HEK293 (cell line): ENCODE measurements at regions not wholly inside any gene's neighbourhood (a gene's known extent, or its start where the extent isn't known, plus 50 kb on each side); places are given as distances from the start of the nearest gene placed in this dataset.

Source experiments
- CTCF ChIA-PET: fragments of 350-600 bp; formaldehyde crosslinking; extraction: SDS; loops from one replicate; lab custom pipeline; 2021; ENCODE audit warnings: antibody characterized with exemption; lab: Yijun Ruan, JAX
- POLR2A ChIA-PET: fragments of 300-600 bp; formaldehyde crosslinking; extraction: SDS; loops from one replicate; lab custom pipeline; 2020; ENCODE audit warnings: antibody characterized with exemption, inconsistent platforms; lab: Yijun Ruan, JAX
- H3K27ac ChIP-seq: fragments of 200-500 bp; sonication (Bioruptor generic); 2 replicates; pipeline ENCODE4 v1.5.1; 2014; ENCODE audit warnings: low read depth, low read length, control low read depth, inconsistent platforms; ENCODE audit errors: extremely low read depth
- H3K36me3 ChIP-seq, 2 experiments: fragments of 200-500 bp in 1 of 2; sonication (Bioruptor generic) in 1 of 2; 1 replicate in 1 of 2; 2 replicates in 1 of 2; pipeline ENCODE4 v1.5.1; 2014 to 2017; ENCODE audit warnings: inconsistent platforms in 2 of 2, low read length in 2 of 2; ENCODE audit not compliant: control insufficient read depth in 2 of 2, insufficient read depth in 1 of 2
- H3K4me1 ChIP-seq: fragments of 200-500 bp; sonication (Bioruptor generic); 2 replicates; pipeline ENCODE4 v1.5.1; 2014; ENCODE audit warnings: mild to moderate bottlenecking, low read length, inconsistent platforms; ENCODE audit not compliant: control insufficient read depth, insufficient read depth
- H3K4me3 ChIP-seq: 2 replicates; pipeline ENCODE4 v1.5.1; 2011; ENCODE audit warnings: low read depth, mild to moderate bottlenecking, control low read depth, low read length, moderate library complexity
- H3K9me3 ChIP-seq: fragments of 200-500 bp; sonication (Bioruptor generic); 2 replicates; pipeline ENCODE4 v1.5.1; 2014; ENCODE audit warnings: low read depth, low read length, inconsistent platforms; ENCODE audit not compliant: control insufficient read depth, insufficient read depth
- FEZF1 ChIP-seq: fragments of 450-650 bp; formaldehyde crosslinking; IDR thresholded peaks from 2 replicates; pipeline ENCODE4 v1.5.1; 2016; ENCODE audit warnings: missing biosample characterization, missing genetic modification characterization
- GLI4 ChIP-seq: fragments of 450-650 bp; formaldehyde crosslinking; IDR thresholded peaks from 2 replicates; pipeline ENCODE4 v1.5.1; 2016; ENCODE audit warnings: missing biosample characterization, missing genetic modification characterization
- GLIS1 ChIP-seq: fragments of 450-650 bp; formaldehyde crosslinking; IDR thresholded peaks from 2 replicates; pipeline ENCODE4 v1.5.1; 2016; ENCODE audit warnings: missing biosample characterization, missing genetic modification characterization
- KLF1 ChIP-seq: fragments of 450-650 bp; formaldehyde crosslinking; IDR thresholded peaks from 2 replicates; pipeline ENCODE4 v1.5.1; 2016; ENCODE audit warnings: missing biosample characterization, missing genetic modification characterization
- KLF7 ChIP-seq: fragments of 450-650 bp; formaldehyde crosslinking; IDR thresholded peaks from 2 replicates; pipeline ENCODE4 v1.5.1; 2016; ENCODE audit warnings: missing biosample characterization, missing genetic modification characterization, borderline replicate concordance
- OVOL3 ChIP-seq: fragments of 450-650 bp; formaldehyde crosslinking; IDR thresholded peaks from 2 replicates; pipeline ENCODE4 v1.5.1; 2016; ENCODE audit warnings: missing biosample characterization, missing genetic modification characterization
- ZBTB20 ChIP-seq: fragments of 450-650 bp; formaldehyde crosslinking; IDR thresholded peaks from 2 replicates; pipeline ENCODE4 v1.5.1; 2016; ENCODE audit warnings: missing biosample characterization, missing genetic modification characterization
- ZFP3 ChIP-seq: fragments of 450-650 bp; formaldehyde crosslinking; IDR thresholded peaks from 2 replicates; pipeline ENCODE4 v1.5.1; 2016; ENCODE audit warnings: low read depth, missing biosample characterization, missing genetic modification characterization
- ZNF112 ChIP-seq: fragments of 450-650 bp; formaldehyde crosslinking; IDR thresholded peaks from 2 replicates; pipeline ENCODE4 v1.5.0; 2017; ENCODE audit warnings: missing biosample characterization, missing genetic modification characterization
- ZNF140 ChIP-seq: fragments of 450-650 bp; formaldehyde crosslinking; IDR thresholded peaks from 2 replicates; pipeline ENCODE4 v1.5.1; 2016; ENCODE audit warnings: missing biosample characterization, missing genetic modification characterization
- ZNF155 ChIP-seq: fragments of 450-650 bp; formaldehyde crosslinking; IDR thresholded peaks from 2 replicates; pipeline ENCODE4 v1.5.1; 2016; ENCODE audit warnings: missing biosample characterization, missing genetic modification characterization
- ZNF16 ChIP-seq: fragments of 450-650 bp; formaldehyde crosslinking; IDR thresholded peaks from 2 replicates; pipeline ENCODE4 v1.5.1; 2016; ENCODE audit warnings: low read depth, missing biosample characterization, missing genetic modification characterization
- ZNF174 ChIP-seq: fragments of 450-650 bp; formaldehyde crosslinking; IDR thresholded peaks from 2 replicates; pipeline ENCODE4 v1.5.0; 2017; ENCODE audit warnings: missing biosample characterization, mild to moderate bottlenecking, missing genetic modification characterization
- ZNF221 ChIP-seq: fragments of 450-650 bp; formaldehyde crosslinking; IDR thresholded peaks from 2 replicates; pipeline ENCODE4 v1.5.1; 2017; ENCODE audit warnings: missing biosample characterization, missing genetic modification characterization, borderline replicate concordance
- ZNF239 ChIP-seq: fragments of 450-650 bp; formaldehyde crosslinking; IDR thresholded peaks from 2 replicates; pipeline ENCODE4 v1.5.1; 2016; ENCODE audit warnings: missing biosample characterization, missing genetic modification characterization
- ZNF398 ChIP-seq: fragments of 450-650 bp; formaldehyde crosslinking; IDR thresholded peaks from 2 replicates; pipeline ENCODE4 v1.5.1; 2017; ENCODE audit warnings: missing biosample characterization, missing genetic modification characterization
- ZNF571 ChIP-seq: fragments of 450-650 bp; formaldehyde crosslinking; IDR thresholded peaks from 2 replicates; pipeline ENCODE4 v1.5.0; 2017; ENCODE audit warnings: missing biosample characterization, missing genetic modification characterization
- ZNF596 ChIP-seq: fragments of 450-650 bp; IDR thresholded peaks from 2 replicates; pipeline ENCODE4 v1.5.0; 2018; ENCODE audit warnings: missing biosample characterization, mild to moderate bottlenecking, missing genetic modification characterization, moderate library complexity
- ZNF626 ChIP-seq: fragments of 450-650 bp; sonication (Bioruptor Pico); formaldehyde crosslinking; IDR thresholded peaks from 2 replicates; pipeline ENCODE4 v1.5.1; 2018; ENCODE audit warnings: missing biosample characterization, missing genetic modification characterization, inconsistent platforms
- ZNF76 ChIP-seq: fragments of 450-650 bp; formaldehyde crosslinking; IDR thresholded peaks from 2 replicates; pipeline ENCODE4; 2016; ENCODE audit warnings: low read depth, missing biosample characterization, missing genetic modification characterization, borderline replicate concordance
- ZNF785 ChIP-seq: fragments of 450-650 bp; formaldehyde crosslinking; IDR thresholded peaks from 2 replicates; pipeline ENCODE4 v1.5.1; 2016; ENCODE audit warnings: missing biosample characterization, missing genetic modification characterization
- TF ChIP-seq, protein P1 (sequence below): IDR thresholded peaks from 2 replicates; pipeline ENCODE4 v1.6.1; 2011; ENCODE audit warnings: mild to moderate bottlenecking, low read depth, low read length, borderline replicate concordance
- TF ChIP-seq, protein P2 (sequence below): fragments of 450-650 bp; formaldehyde crosslinking; IDR thresholded peaks from 2 replicates; pipeline ENCODE4 v1.5.1; 2016; ENCODE audit warnings: missing biosample characterization, missing genetic modification characterization, low read depth

DNA sequence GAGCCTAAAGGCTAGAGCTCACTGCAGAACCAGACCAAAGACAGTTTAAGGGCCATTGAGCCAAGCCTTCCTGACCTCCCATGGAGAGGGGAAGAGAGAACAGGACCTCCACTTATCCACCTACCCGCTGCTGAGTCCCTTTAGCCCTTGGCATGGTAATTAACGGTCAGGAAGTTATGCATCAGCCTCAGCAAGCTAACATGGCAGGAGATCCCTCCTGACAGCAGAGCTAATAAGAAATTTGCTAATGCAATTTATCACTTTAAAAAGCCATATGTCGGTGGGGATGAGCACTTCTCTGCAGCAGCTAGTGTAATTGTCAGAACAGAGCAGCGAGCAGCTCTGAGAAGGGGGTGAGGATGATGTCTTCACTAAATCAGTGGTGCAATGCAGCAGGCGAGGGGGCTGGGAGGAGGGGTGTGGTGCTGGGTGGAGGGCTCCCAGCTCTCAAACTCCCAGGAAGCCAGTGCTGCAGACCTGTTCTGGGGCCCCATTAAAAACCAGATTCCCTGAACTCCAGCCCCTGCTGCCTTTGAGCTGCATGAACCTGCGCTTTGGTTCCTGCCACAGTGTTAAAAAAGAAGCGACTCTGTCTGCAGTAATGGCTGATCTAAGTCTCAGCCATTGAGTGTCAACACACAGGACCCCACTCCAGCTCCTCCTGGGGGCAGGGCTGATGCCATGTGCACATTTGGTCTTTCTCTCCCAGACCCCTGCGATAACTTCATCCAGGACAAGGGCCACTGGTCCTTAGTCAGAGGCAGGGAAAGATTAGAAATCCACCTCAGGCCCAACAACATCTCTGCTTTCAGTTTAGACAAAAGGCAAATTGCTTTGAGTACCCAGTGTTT is 63.0 kb upstream of the CALM2 start:
- TF ChIP-seq ZNF112 (tag by site-specific recombination) (no peak), KLF7 (tag by site-specific recombination) (no peak), ZNF596 (tag by site-specific recombination) (no peak), ZNF155 (no peak), KLF1 (tag by site-specific recombination) (peak; percentile 18; the same call in 1 of the 2 replicates), OVOL3 (tag by site-specific recombination) (no peak), ZNF221 (tag by site-specific recombination) (no peak), FEZF1 (tag by site-specific recombination) (no peak), ZNF174 (no peak), GLI4 (tag by site-specific recombination) (no peak), ZNF239 (no peak), ZNF76 (tag by site-specific recombination) (no peak), ZNF16 (no peak), ZBTB20 (peak; percentile 54), ZNF571 (tag by site-specific recombination) (no peak), ZNF398 (no peak), ZFP3 (tag by site-specific recombination) (no peak), ZNF785 (tag by site-specific recombination) (no peak), ZNF140 (tag by site-specific recombination) (no peak), GLIS1 (tag by site-specific recombination) (0 out of 2 replicates have a peak, but pooled peaks have one; percentile 26)
- TF ChIP-seq, protein P1, sequence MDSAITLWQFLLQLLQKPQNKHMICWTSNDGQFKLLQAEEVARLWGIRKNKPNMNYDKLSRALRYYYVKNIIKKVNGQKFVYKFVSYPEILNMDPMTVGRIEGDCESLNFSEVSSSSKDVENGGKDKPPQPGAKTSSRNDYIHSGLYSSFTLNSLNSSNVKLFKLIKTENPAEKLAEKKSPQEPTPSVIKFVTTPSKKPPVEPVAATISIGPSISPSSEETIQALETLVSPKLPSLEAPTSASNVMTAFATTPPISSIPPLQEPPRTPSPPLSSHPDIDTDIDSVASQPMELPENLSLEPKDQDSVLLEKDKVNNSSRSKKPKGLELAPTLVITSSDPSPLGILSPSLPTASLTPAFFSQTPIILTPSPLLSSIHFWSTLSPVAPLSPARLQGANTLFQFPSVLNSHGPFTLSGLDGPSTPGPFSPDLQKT: no peak
- TF ChIP-seq, all 188 proteins: peak for 3
- POLR2A ChIA-PET: interaction anchor here (0.7 to 1.6 kb wide), 3 partner anchors 10 to 68 kb away, joined by 3 to 4 read pairs (median 3); no protein-coding TSS in a partner anchor
- CTCF ChIA-PET: interaction anchor here (0.6 to 1.4 kb wide), 3 partner anchors 20 to 530 kb away, joined by 3 read pairs; no protein-coding TSS in a partner anchor
- Histone ChIP-seq H3K4me3 (no peak overlapping the region), H3K36me3 (no peaks in the 10 kb centered on the region), H3K27ac (no peak overlapping the region), H3K4me1 (peaks cover 21% of the 10 kb centered on the region), H3K9me3 (no peaks in the 10 kb centered on the region)

GRCh38 chr2:47238638-47239037 is 62.3 kb upstream of the CALM2 start:
- Histone ChIP-seq H3K27ac (no peak overlapping the region), H3K4me3 (no peak overlapping the region), H3K9me3 (no peaks in the 10 kb centered on the region), H3K4me1 (peaks cover 21% of the 10 kb centered on the region), H3K36me3 (no peaks in the 10 kb centered on the region)
- POLR2A ChIA-PET: interaction anchor here (0.7 to 1.6 kb wide), 3 partner anchors 10 to 67 kb away, joined by 3 to 4 read pairs (median 3); no protein-coding TSS in a partner anchor
- CTCF ChIA-PET: interaction anchor here (0.8 to 1.4 kb wide), 2 partner anchors 20 to 150 kb away, joined by 3 read pairs; no protein-coding TSS in a partner anchor
- TF ChIP-seq, protein P2, sequence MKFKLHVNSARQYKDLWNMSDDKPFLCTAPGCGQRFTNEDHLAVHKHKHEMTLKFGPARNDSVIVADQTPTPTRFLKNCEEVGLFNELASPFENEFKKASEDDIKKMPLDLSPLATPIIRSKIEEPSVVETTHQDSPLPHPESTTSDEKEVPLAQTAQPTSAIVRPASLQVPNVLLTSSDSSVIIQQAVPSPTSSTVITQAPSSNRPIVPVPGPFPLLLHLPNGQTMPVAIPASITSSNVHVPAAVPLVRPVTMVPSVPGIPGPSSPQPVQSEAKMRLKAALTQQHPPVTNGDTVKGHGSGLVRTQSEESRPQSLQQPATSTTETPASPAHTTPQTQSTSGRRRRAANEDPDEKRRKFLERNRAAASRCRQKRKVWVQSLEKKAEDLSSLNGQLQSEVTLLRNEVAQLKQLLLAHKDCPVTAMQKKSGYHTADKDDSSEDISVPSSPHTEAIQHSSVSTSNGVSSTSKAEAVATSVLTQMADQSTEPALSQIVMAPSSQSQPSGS (tag by site-specific recombination): peak; percentile 34; the same call in 1 of the 2 replicates
- no peak for TF ChIP-seq ZNF626
